ENCODE measurements at regions not wholly inside any gene's neighbourhood (a gene's known extent, or its start where the extent isn't known, plus 50 kb on each side); places are given as distances from the start of the nearest gene placed in this dataset.
A peak's percentile ranks its signal among the peaks of the same experiment; 100 is the strongest.

GRCh38 chr12:30828686-30829085 lies 73.9 kb upstream of the CAPRIN2 start:
- DNase-seq = peak; percentile 22
- Mint-ChIP-seq H3K36me3 (ENCODE audit: low read depth) (no peaks in the 10 kb centered on the region), H3K9me3 (peaks cover 18% of the 10 kb centered on the region), H3K4me1 (peaks cover under 1% of the 10 kb centered on the region), H3K4me3 (no peak overlapping the region), H3K27ac (no peak overlapping the region), H3K27me3 (ENCODE audit: insufficient read depth) (peaks cover 55% of the 10 kb centered on the region)
- no peak for TF ChIP-seq CTCF (conservative IDR thresholded peaks at IDR 0.05)
- Histone ChIP-seq H3K27me3 (ENCODE audit: control insufficient read depth, insufficient read depth, low read length, poor library complexity, severe bottlenecking) (peaks cover 14% of the 10 kb centered on the region), H3K9ac (ENCODE audit: extremely low read depth, low read length, poor library complexity, severe bottlenecking) (no peak overlapping the region), H3K9me3 (ENCODE audit: control insufficient read depth, low read length) (peaks cover 6% of the 10 kb centered on the region), H3K4me3 (ENCODE audit: low read length) (no peak overlapping the region), H3K27ac (ENCODE audit: low read depth, low read length) (no peak overlapping the region), H3K36me3 (ENCODE audit: control insufficient read depth, insufficient read depth, low read length) (no peaks in the 10 kb centered on the region), H3K4me1 (ENCODE audit: control insufficient read depth, insufficient read depth, low read length) (no peaks in the 10 kb centered on the region)
- WGBS, 2 experiments (ENCODE audit: insufficient coverage in 1 of 2, insufficient read length in 1 of 2) = 73 to 75% methylated on average over 4 of the region's 4 CpGs

- H3K9me3 ChIP-seq (ENCODE audit: control insufficient read depth, low read length) = peaks cover 6% of the 10 kb centered on the region
- peak; percentile 32 for DNase-seq
- peaks cover 26% of the 10 kb centered on the region for H3K27me3 ChIP-seq (ENCODE audit: control insufficient read depth, insufficient read depth, low read length, poor library complexity, severe bottlenecking)
- no peak overlapping the region for H3K27ac Mint-ChIP-seq
- no peaks in the 10 kb centered on the region for H3K36me3 Mint-ChIP-seq (ENCODE audit: low read depth)
- no peak overlapping the region for H3K4me3 ChIP-seq (ENCODE audit: low read length)
- H3K4me1 ChIP-seq (ENCODE audit: control insufficient read depth, insufficient read depth, low read length) = no peaks in the 10 kb centered on the region
- H3K9ac ChIP-seq (ENCODE audit: extremely low read depth, low read length, poor library complexity, severe bottlenecking) = no peak overlapping the region
- no peaks in the 10 kb centered on the region for H3K36me3 ChIP-seq (ENCODE audit: control insufficient read depth, insufficient read depth, low read length)
- peaks cover 58% of the 10 kb centered on the region for H3K27me3 Mint-ChIP-seq (ENCODE audit: insufficient read depth)
- 85 to 96% methylated on average over 10 to 15 of the region's 15 CpGs for WGBS, 2 experiments (ENCODE audit: insufficient coverage in 1 of 2, insufficient read length in 1 of 2)
- no peak overlapping the region for H3K4me3 Mint-ChIP-seq
- H3K27ac ChIP-seq (ENCODE audit: low read depth, low read length) = no peak overlapping the region
- H3K9me3 Mint-ChIP-seq = peaks cover 7% of the 10 kb centered on the region
- H3K4me1 Mint-ChIP-seq = peaks cover 6% of the 10 kb centered on the region
- no peak for TF ChIP-seq CTCF (conservative IDR thresholded peaks at IDR 0.05)
These were observed 72.6 kb upstream of the CAPRIN2 start for GRCh38 chr12:30827101-30828066.

GRCh38 chr12:30826276-30826675 lies 71.5 kb upstream of the CAPRIN2 start:
- no peak overlapping the region for H3K4me3 Mint-ChIP-seq
- DNase-seq = peak; percentile 48
- H3K27ac ChIP-seq (ENCODE audit: low read depth, low read length) = no peak overlapping the region
- H3K9me3 ChIP-seq (ENCODE audit: control insufficient read depth, low read length) = no peaks in the 10 kb centered on the region
- no peaks in the 10 kb centered on the region for H3K36me3 ChIP-seq (ENCODE audit: control insufficient read depth, insufficient read depth, low read length)
- peaks cover 63% of the 10 kb centered on the region for H3K27me3 Mint-ChIP-seq (ENCODE audit: insufficient read depth)
- no peaks in the 10 kb centered on the region for H3K36me3 Mint-ChIP-seq (ENCODE audit: low read depth)
- H3K9me3 Mint-ChIP-seq = no peaks in the 10 kb centered on the region
- 80 to 82% methylated on average over 4 to 6 of the region's 8 CpGs for WGBS, 2 experiments (ENCODE audit: insufficient coverage in 1 of 2, insufficient read length in 1 of 2)
- no peak overlapping the region for H3K9ac ChIP-seq (ENCODE audit: extremely low read depth, low read length, poor library complexity, severe bottlenecking)
- no peak overlapping the region for H3K27ac Mint-ChIP-seq
- H3K4me1 ChIP-seq (ENCODE audit: control insufficient read depth, insufficient read depth, low read length) = no peaks in the 10 kb centered on the region
- H3K4me1 Mint-ChIP-seq = peaks cover 12% of the 10 kb centered on the region
- H3K27me3 ChIP-seq (ENCODE audit: control insufficient read depth, insufficient read depth, low read length, poor library complexity, severe bottlenecking) = peaks cover 33% of the 10 kb centered on the region
- TF ChIP-seq CTCF (conservative IDR thresholded peaks at IDR 0.05) = no peak
- no peak overlapping the region for H3K4me3 ChIP-seq (ENCODE audit: low read length)
